ENCODE measurements at regions not wholly inside any gene's neighbourhood (a gene's known extent, or its start where the extent isn't known, plus 50 kb on each side); places are given as distances from the start of the nearest gene placed in this dataset.

DNA sequence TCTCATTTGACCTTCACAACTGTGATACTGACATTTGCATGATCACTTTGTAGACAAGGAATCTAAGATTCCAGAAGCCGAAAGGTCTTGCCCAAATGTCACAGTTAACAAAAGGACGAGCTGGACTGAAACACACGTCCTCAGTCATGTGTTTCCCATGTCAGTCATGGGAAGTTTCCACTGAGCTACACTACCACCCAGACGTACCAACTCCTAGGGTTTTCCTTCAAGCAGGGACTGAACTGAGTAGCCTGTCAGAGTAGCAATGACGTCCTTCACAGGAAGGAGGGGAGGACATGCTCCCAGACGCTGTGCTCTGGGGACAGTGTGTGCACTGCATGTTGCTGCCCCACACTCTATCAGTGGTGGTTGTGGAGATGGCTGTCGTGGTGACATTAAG is 215.8 kb upstream of the SMLR1 start:
- H3K79me2 ChIP-seq (ENCODE audit: control insufficient read depth, insufficient read depth, low read length) = no peaks in the 10 kb centered on the region
- in situ Hi-C loops (cut with MboI) (no loop called here), intact Hi-C loops (cut with micrococcal nuclease) (no loop called here)
- H3K9me3 ChIP-seq (replicated peaks; ENCODE audit: control insufficient read depth, insufficient read depth, low read depth, low read length) = no peaks in the 10 kb centered on the region
- H3K4me1 ChIP-seq (replicated peaks in 1 of 2; ENCODE audit: control insufficient read depth in 2 of 2, insufficient read depth in 2 of 2, low read length in 2 of 2) = no peaks in the 10 kb centered on the region
- H3K9ac ChIP-seq (ENCODE audit: insufficient read depth in 1 of 2, low read depth in 2 of 2, low read length in 2 of 2) = no peak overlapping the region
- no peaks in the 10 kb centered on the region for H3K36me3 ChIP-seq (ENCODE audit: control insufficient read depth, insufficient read depth, low read length)
- FAIRE-seq = no peak
- WGBS (ENCODE audit: insufficient coverage, low coverage, missing lambda C conversion rate) = 4% methylated on average over 5 of the region's 7 CpGs
- no peak for ATAC-seq
- no peak overlapping the region for H3K4me3 ChIP-seq
- H4K20me1 ChIP-seq (replicated peaks; ENCODE audit: control insufficient read depth, insufficient read depth, low read length) = no peaks in the 10 kb centered on the region
- no peak for DNase-seq (ENCODE audit: extremely low read depth in 1 of 4, low spot score in 3 of 4)
- no peak overlapping the region for H3K27ac ChIP-seq (ENCODE audit: extremely low read depth, low read depth, low read length)
- ChIA-PET POLR2A (no interaction called here), CTCF (ENCODE audit: low intra/inter-chr PET ratio) (no interaction called here)
- no peak for TF ChIP-seq MEF2A (IDR thresholded peaks at IDR 0.05; ENCODE audit: control insufficient read depth, low read depth, low read length)
- no peak for TF ChIP-seq FOS (IDR thresholded peaks at IDR 0.05; ENCODE audit: extremely low read depth, insufficient read length)
- TF ChIP-seq DACH1 (IDR thresholded peaks at IDR 0.05; ENCODE audit: partially characterized antibody) = no peak
- no peak for TF ChIP-seq PHB (CRISPR knock-in tag; IDR thresholded peaks at IDR 0.05)
- TF ChIP-seq NFIC (IDR thresholded peaks at IDR 0.05) = no peak
- TF ChIP-seq SUPT5H (IDR thresholded peaks at IDR 0.05) = no peak
- no peak for TF ChIP-seq ZNF561 (CRISPR knock-in tag; conservative IDR thresholded peaks at IDR 0.05)
- no peak for TF ChIP-seq HOXB6 (CRISPR knock-in tag; IDR thresholded peaks at IDR 0.05; ENCODE audit: borderline replicate concordance)
- TF ChIP-seq CEBPB (tag; IDR thresholded peaks at IDR 0.05) = no peak
- no peak for TF ChIP-seq WHSC1 (IDR thresholded peaks at IDR 0.05; ENCODE audit: low read length)
- no peak for TF ChIP-seq NR2C2 (CRISPR knock-in tag; IDR thresholded peaks at IDR 0.05)
- TF ChIP-seq NR2C2 (tag; IDR thresholded peaks at IDR 0.05) = no peak
- no peak for TF ChIP-seq TOE1 (IDR thresholded peaks at IDR 0.05; ENCODE audit: borderline replicate concordance)
- no peak for TF ChIP-seq TOE1 (CRISPR knock-in tag; IDR thresholded peaks at IDR 0.05; ENCODE audit: borderline replicate concordance, low read depth)
- no peak for TF ChIP-seq BHLHE40 (IDR thresholded peaks at IDR 0.05; ENCODE audit: low read length)
- no TSS peak for BruUV-seq (replicated peaks)
- H2AFZ ChIP-seq (ENCODE audit: low read depth, low read length) = no peak overlapping the region
- no peaks in the 10 kb centered on the region for H3K27me3 ChIP-seq (ENCODE audit: control insufficient read depth in 2 of 2, insufficient read depth in 2 of 2, low read length in 2 of 2)
- H3K4me2 ChIP-seq (ENCODE audit: insufficient read depth, low read length) = no peak overlapping the region
- H3K9me1 ChIP-seq (ENCODE audit: control insufficient read depth, insufficient read depth, low read length) = no peaks in the 10 kb centered on the region
